GM12872 (cell line): ENCODE measurements at regions not wholly inside any gene's neighbourhood (a gene's known extent, or its start where the extent isn't known, plus 50 kb on each side); places are given as distances from the start of the nearest gene placed in this dataset.

ENCODE experiments used
- CTCF ChIP-seq: IDR thresholded peaks from 3 replicates; pipeline ENCODE4 v1.5.1; 2011; ENCODE audit warnings: low read depth, mild to moderate bottlenecking, low read length, moderate library complexity; ENCODE audit not compliant: insufficient read depth

- TF ChIP-seq CTCF: no peak
Observed at GRCh38 chr4:134722306-134722705, 520.7 kb upstream of the PABPC4L start.

- no peak for TF ChIP-seq CTCF
Observed at GRCh38 chr4:134720030-134720429, 518.4 kb upstream of the PABPC4L start.

GRCh38 chr4:134708616-134709015 lies 507.0 kb upstream of the PABPC4L start:
- TF ChIP-seq CTCF: no peak

- no peak for TF ChIP-seq CTCF
Observed at GRCh38 chr4:134708026-134708425, 506.4 kb upstream of the PABPC4L start.

- no peak for TF ChIP-seq CTCF
Observed at GRCh38 chr4:134702374-134702773, 500.8 kb upstream of the PABPC4L start.

- no peak for TF ChIP-seq CTCF
Observed at GRCh38 chr4:134700251-134700650, 498.7 kb upstream of the PABPC4L start.

GRCh38 chr4:134695433-134695832 lies 493.8 kb upstream of the PABPC4L start:
- no peak for TF ChIP-seq CTCF

GRCh38 chr4:134691915-134692314 lies 490.3 kb upstream of the PABPC4L start:
- TF ChIP-seq CTCF: no peak
